AG09319 (cell line): ENCODE measurements at regions not wholly inside any gene's neighbourhood (a gene's known extent, or its start where the extent isn't known, plus 50 kb on each side); places are given as distances from the start of the nearest gene placed in this dataset.
"Not testable (repeated sequence)": the region's sequence is repeated elsewhere in the genome, so short reads cannot be mapped to it uniquely, and the experiment has no call there.

Experiments used
- DNase-seq: peaks from one replicate; pipeline ENCODE4 v3.0.0-alpha.2; 2010; ENCODE audit warnings: low read depth; ENCODE audit errors: extremely low read depth
- TF ChIP-seq, protein P1 (sequence below): IDR thresholded peaks from 2 replicates; pipeline ENCODE4 v1.5.1; 2011; ENCODE audit warnings: low read depth, mild to moderate bottlenecking, inconsistent platforms, low read length, moderate library complexity

DNA sequence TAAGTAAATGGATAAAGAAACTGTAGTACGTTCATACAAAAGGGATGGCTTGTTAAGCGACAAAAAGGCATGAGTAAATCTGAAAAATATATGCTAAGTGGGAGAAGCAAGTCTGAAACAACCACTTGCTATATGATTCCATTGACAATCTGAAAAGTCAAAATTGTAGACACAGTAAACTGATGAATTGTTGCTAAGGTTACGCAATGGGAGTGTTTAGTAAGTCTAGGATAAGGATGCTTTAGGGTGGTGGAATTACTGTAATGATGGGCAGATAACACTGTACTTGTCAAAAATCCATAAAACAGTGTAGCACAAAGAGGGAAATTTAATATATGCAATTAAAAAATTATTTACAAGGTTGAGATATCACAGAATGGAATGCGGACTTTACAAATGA, 984.9 kb downstream of the FSCB start:
- no peak for DNase-seq
- TF ChIP-seq, protein P1, sequence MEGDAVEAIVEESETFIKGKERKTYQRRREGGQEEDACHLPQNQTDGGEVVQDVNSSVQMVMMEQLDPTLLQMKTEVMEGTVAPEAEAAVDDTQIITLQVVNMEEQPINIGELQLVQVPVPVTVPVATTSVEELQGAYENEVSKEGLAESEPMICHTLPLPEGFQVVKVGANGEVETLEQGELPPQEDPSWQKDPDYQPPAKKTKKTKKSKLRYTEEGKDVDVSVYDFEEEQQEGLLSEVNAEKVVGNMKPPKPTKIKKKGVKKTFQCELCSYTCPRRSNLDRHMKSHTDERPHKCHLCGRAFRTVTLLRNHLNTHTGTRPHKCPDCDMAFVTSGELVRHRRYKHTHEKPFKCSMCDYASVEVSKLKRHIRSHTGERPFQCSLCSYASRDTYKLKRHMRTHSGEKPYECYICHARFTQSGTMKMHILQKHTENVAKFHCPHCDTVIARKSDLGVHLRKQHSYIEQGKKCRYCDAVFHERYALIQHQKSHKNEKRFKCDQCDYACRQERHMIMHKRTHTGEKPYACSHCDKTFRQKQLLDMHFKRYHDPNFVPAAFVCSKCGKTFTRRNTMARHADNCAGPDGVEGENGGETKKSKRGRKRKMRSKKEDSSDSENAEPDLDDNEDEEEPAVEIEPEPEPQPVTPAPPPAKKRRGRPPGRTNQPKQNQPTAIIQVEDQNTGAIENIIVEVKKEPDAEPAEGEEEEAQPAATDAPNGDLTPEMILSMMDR: no peak

DNA sequence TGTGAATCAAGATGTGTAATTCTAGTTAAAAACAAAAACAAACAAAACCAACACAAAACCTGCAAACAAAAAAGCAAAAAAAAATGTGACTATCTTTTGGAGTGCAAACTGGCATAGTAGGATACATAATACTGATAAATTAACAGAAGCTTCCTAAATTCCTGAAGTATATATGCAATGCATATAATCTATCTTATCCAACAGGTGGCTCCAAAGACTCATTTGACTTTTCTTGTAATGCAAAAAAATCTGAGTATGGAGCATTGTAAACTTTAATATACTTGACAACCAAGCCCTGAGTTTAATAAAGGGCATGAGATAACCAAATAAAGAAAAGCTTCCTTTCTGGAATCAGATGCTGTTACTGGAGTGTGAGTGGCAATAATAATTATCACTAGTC, 1003.6 kb downstream of the FSCB start:
- TF ChIP-seq, protein P1: no peak
- DNase-seq: no peak

DNA sequence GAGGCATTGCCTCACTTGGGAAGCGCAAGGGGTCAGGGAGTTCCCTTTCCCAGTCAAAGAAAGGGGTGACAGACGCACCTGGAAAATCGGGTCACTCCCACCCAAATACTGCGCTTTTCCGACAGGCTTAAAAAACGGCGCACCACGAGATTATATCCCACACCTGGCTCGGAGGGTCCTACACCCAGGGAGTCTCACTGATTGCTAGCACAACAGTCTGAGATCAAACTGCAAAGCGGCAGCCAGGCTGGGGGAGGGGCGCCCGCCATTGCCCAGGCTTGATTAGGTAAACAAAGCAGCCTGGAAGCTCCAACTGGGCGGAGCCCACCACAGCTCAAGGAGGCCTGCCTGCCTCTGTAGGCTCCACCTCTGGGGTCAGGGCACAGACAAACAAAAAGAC, 1014.7 kb downstream of the FSCB start:
- not testable (repeated sequence) for DNase-seq

DNA sequence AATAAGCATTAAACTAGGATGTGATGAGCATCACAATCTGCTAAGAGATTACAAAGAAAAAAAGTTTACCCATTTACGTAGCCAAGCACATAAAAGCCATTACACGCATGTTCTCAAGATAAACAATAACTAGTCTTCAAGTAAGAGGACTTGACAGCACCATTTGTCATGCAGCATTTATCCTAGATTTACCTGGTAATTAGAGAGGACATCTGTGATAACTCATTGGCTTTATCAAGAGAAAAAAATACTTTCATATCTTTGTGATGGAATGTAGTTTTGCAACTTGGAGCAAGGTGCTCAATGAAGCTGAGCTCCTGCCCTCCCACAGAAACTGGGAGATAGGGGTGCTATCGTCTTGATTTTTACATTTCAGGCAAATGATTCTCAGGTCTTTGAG, 1023.7 kb downstream of the FSCB start:
- TF ChIP-seq, protein P1: no peak
- DNase-seq: no peak

DNA sequence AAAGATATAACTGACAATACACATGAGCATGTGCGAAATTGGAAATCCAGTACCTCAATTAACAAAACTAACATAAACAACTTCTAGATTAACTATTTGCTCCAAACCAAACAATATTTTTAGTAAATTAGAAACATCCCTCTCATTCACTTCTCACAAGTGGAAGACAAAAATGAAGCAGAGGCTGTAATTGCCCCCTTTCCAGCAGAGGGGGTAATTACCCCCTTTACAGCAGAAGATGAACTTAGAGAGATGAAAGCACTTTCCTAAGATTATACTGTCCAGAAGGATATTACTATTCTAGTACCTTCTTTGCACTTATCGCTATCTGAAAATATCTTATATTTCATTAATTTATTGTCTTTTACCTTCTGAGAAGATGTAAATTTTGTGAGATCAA, 1025.2 kb downstream of the FSCB start:
- no peak for DNase-seq
- TF ChIP-seq, protein P1: no peak

DNA sequence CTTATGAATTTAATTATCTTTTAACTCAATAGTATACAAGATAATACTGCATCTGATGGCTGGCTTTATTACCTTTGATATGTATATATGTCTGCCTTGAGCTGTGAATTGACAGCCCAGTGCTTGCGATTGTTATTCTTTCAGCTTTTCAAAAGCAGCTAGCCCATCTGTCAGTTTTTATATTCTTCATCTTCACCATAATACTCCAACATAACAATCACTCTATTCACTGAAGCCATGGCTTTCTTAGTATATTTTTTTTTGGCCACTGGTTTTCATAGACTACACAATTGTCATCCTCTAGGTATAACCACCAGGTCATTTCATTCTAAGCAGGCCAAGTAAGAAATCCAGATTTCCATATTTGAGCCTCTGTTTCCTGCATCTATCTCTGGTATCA, 1026.1 kb downstream of the FSCB start:
- TF ChIP-seq, protein P1: no peak
- DNase-seq: no peak

DNA sequence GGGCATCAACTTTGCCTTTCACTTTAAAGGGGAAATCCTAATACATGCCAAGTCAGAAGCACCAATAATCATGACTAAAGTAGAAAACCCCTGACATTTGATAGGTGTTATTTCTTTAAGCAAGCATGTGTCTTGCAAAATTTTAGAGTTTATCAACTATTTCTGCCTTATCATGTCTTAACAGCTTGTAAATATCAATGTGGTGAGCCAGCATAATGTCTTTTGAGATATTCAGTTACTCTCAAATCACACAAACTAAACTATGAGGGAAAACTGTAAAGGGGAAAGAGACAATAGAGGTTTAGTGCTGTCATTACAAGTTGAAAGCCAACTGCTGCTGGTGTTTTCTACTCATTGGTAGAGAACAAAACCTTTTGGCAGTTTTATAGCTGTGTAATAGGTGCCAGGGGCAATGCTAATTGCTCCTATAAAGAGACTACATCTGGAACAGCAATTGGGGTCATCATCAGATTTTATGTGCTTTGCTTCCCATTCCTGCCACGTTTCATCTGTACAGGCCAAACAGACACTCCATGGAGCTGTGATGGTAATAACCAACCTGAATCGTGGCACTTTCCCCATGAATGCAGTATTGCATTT, 1027.4 kb downstream of the FSCB start:
- DNase-seq: no peak
- TF ChIP-seq, protein P1: no peak

DNA sequence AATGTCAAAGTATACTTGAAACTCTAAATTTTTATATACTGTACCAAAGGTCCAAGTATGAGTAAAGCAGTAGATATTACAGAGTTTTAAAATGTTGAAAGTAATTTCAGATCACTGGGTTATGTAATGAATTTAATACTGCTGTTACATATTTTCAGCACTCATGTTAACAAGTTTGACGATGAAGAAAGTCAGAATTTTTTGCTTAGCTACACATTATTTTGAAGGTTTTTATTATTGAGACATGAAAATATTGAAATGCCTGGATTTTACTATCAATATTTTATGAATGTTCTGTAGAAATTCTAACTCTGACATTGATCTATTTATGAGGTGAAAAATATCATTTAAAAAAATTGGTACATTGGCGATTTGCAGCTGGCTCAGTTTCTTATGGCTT, 1030.3 kb downstream of the FSCB start:
- no peak for DNase-seq
- TF ChIP-seq, protein P1: no peak
